ENCODE measurements at regions not wholly inside any gene's neighbourhood (a gene's known extent, or its start where the extent isn't known, plus 50 kb on each side); places are given as distances from the start of the nearest gene placed in this dataset.
A peak's percentile ranks its signal among the peaks of the same experiment; 100 is the strongest.
"Not testable (repeated sequence)": the region's sequence is repeated elsewhere in the genome, so short reads cannot be mapped to it uniquely, and the experiment has no call there.

- H3K4me3 ChIP-seq (ENCODE audit: low read depth, low read length): no peak overlapping the region
- no peak for DNase-seq (ENCODE audit: low read depth)
- TF ChIP-seq CTCF (conservative IDR thresholded peaks at IDR 0.05; ENCODE audit: low read depth, low read length): no peak
These were observed 571.2 kb downstream of the RAB28 start for GRCh38 chr4:12912896-12913418.

- DNase-seq (ENCODE audit: low read depth): no peak
- TF ChIP-seq CTCF (conservative IDR thresholded peaks at IDR 0.05; ENCODE audit: low read depth, low read length): no peak
These were observed 572.3 kb downstream of the RAB28 start for GRCh38 chr4:12911750-12912358.

GRCh38 chr4:12903640-12904039, 580.5 kb downstream of the RAB28 start:
- DNase-seq (ENCODE audit: low read depth): not testable (repeated sequence)

More at GRCh38 chr4:12911750-12912358, 572.3 kb downstream of the RAB28 start:
- H3K4me3 ChIP-seq (ENCODE audit: low read depth, low read length): no peak overlapping the region

GRCh38 chr4:12902735-12903134, 581.4 kb downstream of the RAB28 start:
- no peak for TF ChIP-seq CTCF (conservative IDR thresholded peaks at IDR 0.05; ENCODE audit: low read depth, low read length)
- no peak overlapping the region for H3K4me3 ChIP-seq (ENCODE audit: low read depth, low read length)
- DNase-seq (ENCODE audit: low read depth): no peak

More at GRCh38 chr4:12903640-12904039, 580.5 kb downstream of the RAB28 start:
- not testable (repeated sequence) for H3K4me3 ChIP-seq (ENCODE audit: low read depth, low read length)

- H3K4me3 ChIP-seq (ENCODE audit: low read depth, low read length): no peak overlapping the region
- no peak for TF ChIP-seq CTCF (conservative IDR thresholded peaks at IDR 0.05; ENCODE audit: low read depth, low read length)
- DNase-seq (ENCODE audit: low read depth): no peak
These were observed 586.2 kb downstream of the RAB28 start for GRCh38 chr4:12897954-12898353.

- no peak for TF ChIP-seq CTCF (conservative IDR thresholded peaks at IDR 0.05; ENCODE audit: low read depth, low read length)
- H3K4me3 ChIP-seq (ENCODE audit: low read depth, low read length): no peak overlapping the region
- DNase-seq (ENCODE audit: low read depth): no peak
These were observed 590.1 kb downstream of the RAB28 start for GRCh38 chr4:12894062-12894461.

GRCh38 chr4:12889054-12889453, 595.1 kb downstream of the RAB28 start:
- no peak for TF ChIP-seq CTCF (conservative IDR thresholded peaks at IDR 0.05; ENCODE audit: low read depth, low read length)
- peak; percentile 15 for DNase-seq (ENCODE audit: low read depth)
- no peak overlapping the region for H3K4me3 ChIP-seq (ENCODE audit: low read depth, low read length)

All from epithelial cell of proximal tubule (primary cell).